HEK293 (cell line): ENCODE measurements at regions not wholly inside any gene's neighbourhood (a gene's known extent, or its start where the extent isn't known, plus 50 kb on each side); places are given as distances from the start of the nearest gene placed in this dataset.

Source experiments
- CTCF ChIA-PET: fragments of 350-600 bp; formaldehyde crosslinking; extraction: SDS; loops from one replicate; lab custom pipeline; 2021; ENCODE audit warnings: antibody characterized with exemption; lab: Yijun Ruan, JAX
- POLR2A ChIA-PET: fragments of 300-600 bp; formaldehyde crosslinking; extraction: SDS; loops from one replicate; lab custom pipeline; 2020; ENCODE audit warnings: antibody characterized with exemption, inconsistent platforms; lab: Yijun Ruan, JAX
- H3K27ac ChIP-seq: fragments of 200-500 bp; sonication (Bioruptor generic); 2 replicates; pipeline ENCODE4 v1.5.1; 2014; ENCODE audit warnings: low read depth, low read length, control low read depth, inconsistent platforms; ENCODE audit errors: extremely low read depth
- H3K36me3 ChIP-seq, 2 experiments: fragments of 200-500 bp in 1 of 2; sonication (Bioruptor generic) in 1 of 2; 1 replicate in 1 of 2; 2 replicates in 1 of 2; pipeline ENCODE4 v1.5.1; 2014 to 2017; ENCODE audit warnings: inconsistent platforms in 2 of 2, low read length in 2 of 2; ENCODE audit not compliant: control insufficient read depth in 2 of 2, insufficient read depth in 1 of 2
- H3K4me1 ChIP-seq: fragments of 200-500 bp; sonication (Bioruptor generic); 2 replicates; pipeline ENCODE4 v1.5.1; 2014; ENCODE audit warnings: mild to moderate bottlenecking, low read length, inconsistent platforms; ENCODE audit not compliant: control insufficient read depth, insufficient read depth
- H3K4me3 ChIP-seq: 2 replicates; pipeline ENCODE4 v1.5.1; 2011; ENCODE audit warnings: low read depth, mild to moderate bottlenecking, control low read depth, low read length, moderate library complexity
- H3K9me3 ChIP-seq: fragments of 200-500 bp; sonication (Bioruptor generic); 2 replicates; pipeline ENCODE4 v1.5.1; 2014; ENCODE audit warnings: low read depth, low read length, inconsistent platforms; ENCODE audit not compliant: control insufficient read depth, insufficient read depth
- HOXA7 ChIP-seq: sonication (generic); formaldehyde crosslinking; IDR thresholded peaks from 2 replicates; pipeline ENCODE4 v1.8.1; 2022; ENCODE audit warnings: missing genetic modification reagents, borderline replicate concordance
- OSR2 ChIP-seq: fragments of 450-650 bp; formaldehyde crosslinking; IDR thresholded peaks from 2 replicates; pipeline ENCODE4 v1.5.1; 2016; ENCODE audit warnings: missing biosample characterization, missing genetic modification characterization
- SALL2 ChIP-seq: fragments of 450-650 bp; formaldehyde crosslinking; IDR thresholded peaks from 2 replicates; pipeline ENCODE4 v1.5.0; 2017; ENCODE audit warnings: missing biosample characterization, mild to moderate bottlenecking, missing genetic modification characterization, borderline replicate concordance
- SETDB1 ChIP-seq: IDR thresholded peaks from one replicate; pipeline ENCODE4 v1.6.1; 2017; ENCODE audit warnings: mild to moderate bottlenecking, low read length, moderate library complexity, mixed read lengths; ENCODE audit not compliant: insufficient read length
- ZBTB1 ChIP-seq: fragments of 450-650 bp; formaldehyde crosslinking; IDR thresholded peaks from 2 replicates; pipeline ENCODE4 v1.5.1; 2016; ENCODE audit warnings: missing biosample characterization, missing genetic modification characterization
- ZBTB20 ChIP-seq: fragments of 450-650 bp; formaldehyde crosslinking; IDR thresholded peaks from 2 replicates; pipeline ENCODE4 v1.5.1; 2016; ENCODE audit warnings: missing biosample characterization, missing genetic modification characterization
- ZNF133 ChIP-seq: fragments of 450-650 bp; formaldehyde crosslinking; IDR thresholded peaks from 2 replicates; pipeline ENCODE4 v1.5.1; 2016; ENCODE audit warnings: missing biosample characterization, missing genetic modification characterization
- ZNF140 ChIP-seq: fragments of 450-650 bp; formaldehyde crosslinking; IDR thresholded peaks from 2 replicates; pipeline ENCODE4 v1.5.1; 2016; ENCODE audit warnings: missing biosample characterization, missing genetic modification characterization
- ZNF16 ChIP-seq: fragments of 450-650 bp; formaldehyde crosslinking; IDR thresholded peaks from 2 replicates; pipeline ENCODE4 v1.5.1; 2016; ENCODE audit warnings: low read depth, missing biosample characterization, missing genetic modification characterization
- ZNF311 ChIP-seq: fragments of 450-650 bp; formaldehyde crosslinking; IDR thresholded peaks from 2 replicates; pipeline ENCODE4 v1.5.1; 2017; ENCODE audit warnings: missing biosample characterization, missing genetic modification characterization, borderline replicate concordance
- ZNF335 ChIP-seq: fragments of 450-650 bp; formaldehyde crosslinking; conservative IDR thresholded peaks from 2 replicates; pipeline ENCODE4 v1.5.1; 2016; ENCODE audit warnings: missing biosample characterization, missing genetic modification characterization
- ZNF350 ChIP-seq: fragments of 450-650 bp; formaldehyde crosslinking; IDR thresholded peaks from 2 replicates; pipeline ENCODE4 v1.5.0; 2017; ENCODE audit warnings: missing biosample characterization, mild to moderate bottlenecking, missing genetic modification characterization
- ZNF391 ChIP-seq: fragments of 450-650 bp; formaldehyde crosslinking; IDR thresholded peaks from 2 replicates; pipeline ENCODE4 v1.5.1; 2016; ENCODE audit warnings: low read depth, missing biosample characterization, missing genetic modification characterization, borderline replicate concordance
- ZNF426 ChIP-seq: fragments of 450-650 bp; formaldehyde crosslinking; IDR thresholded peaks from 2 replicates; pipeline ENCODE4 v1.5.1; 2017; ENCODE audit warnings: missing biosample characterization, missing genetic modification characterization, mild to moderate bottlenecking, inconsistent platforms, moderate library complexity
- ZNF433 ChIP-seq: fragments of 450-650 bp; formaldehyde crosslinking; IDR thresholded peaks from 2 replicates; pipeline ENCODE4 v1.5.1; 2016; ENCODE audit warnings: missing biosample characterization, missing genetic modification characterization, low read depth
- ZNF521 ChIP-seq: fragments of 450-650 bp; formaldehyde crosslinking; IDR thresholded peaks from 2 replicates; pipeline ENCODE4 v1.5.1; 2017; ENCODE audit warnings: missing biosample characterization, mild to moderate bottlenecking, missing genetic modification characterization
- ZNF530 ChIP-seq: fragments of 450-650 bp; formaldehyde crosslinking; IDR thresholded peaks from 2 replicates; pipeline ENCODE4 v1.5.1; 2016; ENCODE audit warnings: low read depth, missing biosample characterization, missing genetic modification characterization
- ZNF560 ChIP-seq: fragments of 450-650 bp; formaldehyde crosslinking; IDR thresholded peaks from 2 replicates; pipeline ENCODE4 v1.5.1; 2017; ENCODE audit warnings: missing biosample characterization, missing genetic modification characterization, borderline replicate concordance
- ZNF777 ChIP-seq: fragments of 450-650 bp; formaldehyde crosslinking; IDR thresholded peaks from 2 replicates; pipeline ENCODE4 v1.5.1; 2017; ENCODE audit warnings: missing biosample characterization, missing genetic modification characterization, borderline replicate concordance
- ZXDB ChIP-seq: fragments of 450-650 bp; formaldehyde crosslinking; IDR thresholded peaks from 2 replicates; pipeline ENCODE4 v1.5.1; 2016; ENCODE audit warnings: missing biosample characterization, missing genetic modification characterization
- TF ChIP-seq, protein P1 (sequence below): fragments of 450-650 bp; formaldehyde crosslinking; IDR thresholded peaks from 2 replicates; pipeline ENCODE4 v1.5.1; 2017; ENCODE audit warnings: missing biosample characterization, missing genetic modification characterization
- TF ChIP-seq, protein P2 (sequence below): fragments of 450-650 bp; formaldehyde crosslinking; IDR thresholded peaks from 2 replicates; pipeline ENCODE4 v1.5.1; 2016; ENCODE audit warnings: missing biosample characterization, missing genetic modification characterization
- TF ChIP-seq, protein P3 (sequence below): fragments of 450-650 bp; formaldehyde crosslinking; IDR thresholded peaks from 2 replicates; pipeline ENCODE4 v1.5.1; 2016; ENCODE audit warnings: missing biosample characterization, missing genetic modification characterization
- TF ChIP-seq, protein P4 (sequence below): fragments of 450-650 bp; formaldehyde crosslinking; IDR thresholded peaks from 2 replicates; pipeline ENCODE4 v1.5.1; 2016; ENCODE audit warnings: missing biosample characterization, missing genetic modification characterization
- TF ChIP-seq, protein P5 (sequence below): fragments of 450-650 bp; IDR thresholded peaks from 2 replicates; pipeline ENCODE4 v1.5.1; 2018; ENCODE audit warnings: missing biosample characterization, missing genetic modification characterization
- TF ChIP-seq, protein P6 (sequence below): IDR thresholded peaks from 2 replicates; pipeline ENCODE4 v1.6.1; 2011; ENCODE audit warnings: mild to moderate bottlenecking, low read depth, low read length, borderline replicate concordance
- TF ChIP-seq, protein P7 (sequence below): fragments of 450-650 bp; formaldehyde crosslinking; IDR thresholded peaks from 2 replicates; pipeline ENCODE4 v1.5.1; 2016; ENCODE audit warnings: missing biosample characterization, missing genetic modification characterization
- TF ChIP-seq, protein P8 (sequence below): fragments of 450-650 bp; formaldehyde crosslinking; IDR thresholded peaks from 2 replicates; pipeline ENCODE4 v1.5.1; 2017; ENCODE audit warnings: missing biosample characterization, missing genetic modification characterization

DNA sequence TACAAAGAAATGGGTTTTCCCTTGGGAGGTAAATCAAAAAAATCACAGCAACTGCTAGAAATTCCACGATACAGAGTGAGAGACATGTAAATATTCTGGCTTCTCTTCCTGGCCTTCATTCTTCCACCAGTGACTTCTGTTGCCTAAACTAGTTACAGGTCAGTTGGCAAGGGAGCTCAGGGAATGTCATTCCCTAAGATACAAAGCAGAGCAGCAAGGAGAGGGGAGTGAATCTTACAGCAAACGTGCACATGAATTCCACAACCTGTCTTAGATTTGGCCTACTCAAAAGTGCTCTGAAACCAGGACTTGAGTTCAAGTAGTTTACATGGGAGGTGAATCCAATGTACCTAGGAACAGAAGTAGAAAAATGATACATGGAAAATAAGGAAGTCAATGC, 445.3 kb upstream of the LRRC7 start:
- no peaks in the 10 kb centered on the region for H3K9me3 ChIP-seq

DNA sequence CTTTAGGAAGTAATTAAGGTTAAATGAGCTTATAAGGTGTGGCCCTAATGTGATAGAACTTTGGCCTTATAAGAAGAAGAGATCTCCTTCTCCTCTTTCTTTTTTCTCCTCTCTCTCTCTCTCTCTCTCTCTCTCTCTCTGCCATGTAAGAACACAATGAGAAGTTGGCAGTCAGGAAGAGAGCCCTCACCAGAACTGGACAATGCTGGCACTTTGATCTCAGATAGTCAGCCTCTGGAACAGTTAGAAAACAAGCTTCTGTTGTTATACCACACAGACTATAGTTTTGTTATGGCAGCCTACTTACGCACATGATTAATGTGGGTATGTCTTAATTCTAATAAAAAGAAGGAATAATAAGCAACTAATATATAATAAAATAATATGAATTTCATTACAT, 444.2 kb upstream of the LRRC7 start:
- Histone ChIP-seq H3K4me3 (no peak overlapping the region), H3K36me3 (no peaks in the 10 kb centered on the region), H3K4me1 (no peaks in the 10 kb centered on the region), H3K9me3 (no peaks in the 10 kb centered on the region), H3K27ac (no peak overlapping the region)
- ChIA-PET POLR2A (no interaction called here), CTCF (no interaction called here)
- TF ChIP-seq ZBTB20 (tag by site-specific recombination) = no peak
- TF ChIP-seq, protein P1, sequence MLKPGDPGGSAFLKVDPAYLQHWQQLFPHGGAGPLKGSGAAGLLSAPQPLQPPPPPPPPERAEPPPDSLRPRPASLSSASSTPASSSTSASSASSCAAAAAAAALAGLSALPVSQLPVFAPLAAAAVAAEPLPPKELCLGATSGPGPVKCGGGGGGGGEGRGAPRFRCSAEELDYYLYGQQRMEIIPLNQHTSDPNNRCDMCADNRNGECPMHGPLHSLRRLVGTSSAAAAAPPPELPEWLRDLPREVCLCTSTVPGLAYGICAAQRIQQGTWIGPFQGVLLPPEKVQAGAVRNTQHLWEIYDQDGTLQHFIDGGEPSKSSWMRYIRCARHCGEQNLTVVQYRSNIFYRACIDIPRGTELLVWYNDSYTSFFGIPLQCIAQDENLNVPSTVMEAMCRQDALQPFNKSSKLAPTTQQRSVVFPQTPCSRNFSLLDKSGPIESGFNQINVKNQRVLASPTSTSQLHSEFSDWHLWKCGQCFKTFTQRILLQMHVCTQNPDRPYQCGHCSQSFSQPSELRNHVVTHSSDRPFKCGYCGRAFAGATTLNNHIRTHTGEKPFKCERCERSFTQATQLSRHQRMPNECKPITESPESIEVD = no peak
- TF ChIP-seq, protein P2, sequence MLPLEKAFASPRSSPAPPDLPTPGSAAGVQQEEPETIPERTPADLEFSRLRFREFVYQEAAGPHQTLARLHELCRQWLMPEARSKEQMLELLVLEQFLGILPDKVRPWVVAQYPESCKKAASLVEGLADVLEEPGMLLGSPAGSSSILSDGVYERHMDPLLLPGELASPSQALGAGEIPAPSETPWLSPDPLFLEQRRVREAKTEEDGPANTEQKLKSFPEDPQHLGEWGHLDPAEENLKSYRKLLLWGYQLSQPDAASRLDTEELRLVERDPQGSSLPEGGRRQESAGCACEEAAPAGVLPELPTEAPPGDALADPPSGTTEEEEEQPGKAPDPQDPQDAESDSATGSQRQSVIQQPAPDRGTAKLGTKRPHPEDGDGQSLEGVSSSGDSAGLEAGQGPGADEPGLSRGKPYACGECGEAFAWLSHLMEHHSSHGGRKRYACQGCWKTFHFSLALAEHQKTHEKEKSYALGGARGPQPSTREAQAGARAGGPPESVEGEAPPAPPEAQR (tag by site-specific recombination) = no peak
- TF ChIP-seq ZNF777 (tag by site-specific recombination) = no peak
- no peak for TF ChIP-seq SALL2
- TF ChIP-seq ZNF133 (tag by site-specific recombination) = no peak
- TF ChIP-seq, protein P3, sequence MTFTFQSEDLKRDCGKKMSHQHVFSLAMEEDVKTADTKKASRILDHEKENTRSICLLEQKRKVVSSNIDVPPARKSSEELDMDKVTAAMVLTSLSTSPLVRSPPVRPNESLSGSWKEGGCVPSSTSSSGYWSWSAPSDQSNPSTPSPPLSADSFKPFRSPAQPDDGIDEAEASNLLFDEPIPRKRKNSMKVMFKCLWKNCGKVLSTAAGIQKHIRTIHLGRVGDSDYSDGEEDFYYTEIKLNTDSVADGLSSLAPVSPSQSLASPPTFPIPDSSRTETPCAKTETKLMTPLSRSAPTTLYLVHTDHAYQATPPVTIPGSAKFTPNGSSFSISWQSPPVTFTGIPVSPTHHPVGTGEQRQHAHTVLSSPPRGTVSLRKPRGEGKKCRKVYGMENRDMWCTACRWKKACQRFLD (tag by site-specific recombination) = no peak
- no peak for TF ChIP-seq ZNF391 (tag by site-specific recombination)
- TF ChIP-seq, protein P4, sequence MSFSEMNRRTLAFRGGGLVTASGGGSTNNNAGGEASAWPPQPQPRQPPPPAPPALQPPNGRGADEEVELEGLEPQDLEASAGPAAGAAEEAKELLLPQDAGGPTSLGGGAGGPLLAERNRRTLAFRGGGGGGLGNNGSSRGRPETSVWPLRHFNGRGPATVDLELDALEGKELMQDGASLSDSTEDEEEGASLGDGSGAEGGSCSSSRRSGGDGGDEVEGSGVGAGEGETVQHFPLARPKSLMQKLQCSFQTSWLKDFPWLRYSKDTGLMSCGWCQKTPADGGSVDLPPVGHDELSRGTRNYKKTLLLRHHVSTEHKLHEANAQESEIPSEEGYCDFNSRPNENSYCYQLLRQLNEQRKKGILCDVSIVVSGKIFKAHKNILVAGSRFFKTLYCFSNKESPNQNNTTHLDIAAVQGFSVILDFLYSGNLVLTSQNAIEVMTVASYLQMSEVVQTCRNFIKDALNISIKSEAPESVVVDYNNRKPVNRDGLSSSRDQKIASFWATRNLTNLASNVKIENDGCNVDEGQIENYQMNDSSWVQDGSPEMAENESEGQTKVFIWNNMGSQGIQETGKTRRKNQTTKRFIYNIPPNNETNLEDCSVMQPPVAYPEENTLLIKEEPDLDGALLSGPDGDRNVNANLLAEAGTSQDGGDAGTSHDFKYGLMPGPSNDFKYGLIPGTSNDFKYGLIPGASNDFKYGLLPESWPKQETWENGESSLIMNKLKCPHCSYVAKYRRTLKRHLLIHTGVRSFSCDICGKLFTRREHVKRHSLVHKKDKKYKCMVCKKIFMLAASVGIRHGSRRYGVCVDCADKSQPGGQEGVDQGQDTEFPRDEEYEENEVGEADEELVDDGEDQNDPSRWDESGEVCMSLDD (tag by site-specific recombination) = no peak
- no peak for TF ChIP-seq ZNF560 (tag by site-specific recombination)
- TF ChIP-seq, protein P5, sequence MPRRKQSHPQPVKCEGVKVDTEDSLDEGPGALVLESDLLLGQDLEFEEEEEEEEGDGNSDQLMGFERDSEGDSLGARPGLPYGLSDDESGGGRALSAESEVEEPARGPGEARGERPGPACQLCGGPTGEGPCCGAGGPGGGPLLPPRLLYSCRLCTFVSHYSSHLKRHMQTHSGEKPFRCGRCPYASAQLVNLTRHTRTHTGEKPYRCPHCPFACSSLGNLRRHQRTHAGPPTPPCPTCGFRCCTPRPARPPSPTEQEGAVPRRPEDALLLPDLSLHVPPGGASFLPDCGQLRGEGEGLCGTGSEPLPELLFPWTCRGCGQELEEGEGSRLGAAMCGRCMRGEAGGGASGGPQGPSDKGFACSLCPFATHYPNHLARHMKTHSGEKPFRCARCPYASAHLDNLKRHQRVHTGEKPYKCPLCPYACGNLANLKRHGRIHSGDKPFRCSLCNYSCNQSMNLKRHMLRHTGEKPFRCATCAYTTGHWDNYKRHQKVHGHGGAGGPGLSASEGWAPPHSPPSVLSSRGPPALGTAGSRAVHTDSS = no peak
- no peak for TF ChIP-seq HOXA7

More for the DNA sequence above, 445.3 kb upstream of the LRRC7 start:
- CTCF ChIA-PET = no interaction called here
- TF ChIP-seq, protein P6, sequence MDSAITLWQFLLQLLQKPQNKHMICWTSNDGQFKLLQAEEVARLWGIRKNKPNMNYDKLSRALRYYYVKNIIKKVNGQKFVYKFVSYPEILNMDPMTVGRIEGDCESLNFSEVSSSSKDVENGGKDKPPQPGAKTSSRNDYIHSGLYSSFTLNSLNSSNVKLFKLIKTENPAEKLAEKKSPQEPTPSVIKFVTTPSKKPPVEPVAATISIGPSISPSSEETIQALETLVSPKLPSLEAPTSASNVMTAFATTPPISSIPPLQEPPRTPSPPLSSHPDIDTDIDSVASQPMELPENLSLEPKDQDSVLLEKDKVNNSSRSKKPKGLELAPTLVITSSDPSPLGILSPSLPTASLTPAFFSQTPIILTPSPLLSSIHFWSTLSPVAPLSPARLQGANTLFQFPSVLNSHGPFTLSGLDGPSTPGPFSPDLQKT = no peak
- no peak for TF ChIP-seq ZNF311 (tag by site-specific recombination)
- no peak for TF ChIP-seq ZNF433 (tag by site-specific recombination)
- TF ChIP-seq ZNF521 (tag by site-specific recombination) = no peak
- TF ChIP-seq ZNF350 (tag by site-specific recombination) = no peak
- TF ChIP-seq ZNF140 (tag by site-specific recombination) = no peak
- no peak for TF ChIP-seq OSR2 (tag by site-specific recombination)
- TF ChIP-seq ZBTB1 (tag by site-specific recombination) = no peak
- no peak for TF ChIP-seq ZXDB
- TF ChIP-seq ZNF426 (tag by site-specific recombination) = no peak
- TF ChIP-seq SETDB1 = no peak
- TF ChIP-seq ZNF16 (tag by site-specific recombination) = no peak
- TF ChIP-seq ZNF530 (tag by site-specific recombination) = no peak
- TF ChIP-seq, protein P7, sequence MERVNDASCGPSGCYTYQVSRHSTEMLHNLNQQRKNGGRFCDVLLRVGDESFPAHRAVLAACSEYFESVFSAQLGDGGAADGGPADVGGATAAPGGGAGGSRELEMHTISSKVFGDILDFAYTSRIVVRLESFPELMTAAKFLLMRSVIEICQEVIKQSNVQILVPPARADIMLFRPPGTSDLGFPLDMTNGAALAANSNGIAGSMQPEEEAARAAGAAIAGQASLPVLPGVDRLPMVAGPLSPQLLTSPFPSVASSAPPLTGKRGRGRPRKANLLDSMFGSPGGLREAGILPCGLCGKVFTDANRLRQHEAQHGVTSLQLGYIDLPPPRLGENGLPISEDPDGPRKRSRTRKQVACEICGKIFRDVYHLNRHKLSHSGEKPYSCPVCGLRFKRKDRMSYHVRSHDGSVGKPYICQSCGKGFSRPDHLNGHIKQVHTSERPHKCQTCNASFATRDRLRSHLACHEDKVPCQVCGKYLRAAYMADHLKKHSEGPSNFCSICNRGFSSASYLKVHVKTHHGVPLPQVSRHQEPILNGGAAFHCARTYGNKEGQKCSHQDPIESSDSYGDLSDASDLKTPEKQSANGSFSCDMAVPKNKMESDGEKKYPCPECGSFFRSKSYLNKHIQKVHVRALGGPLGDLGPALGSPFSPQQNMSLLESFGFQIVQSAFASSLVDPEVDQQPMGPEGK (tag by site-specific recombination) = no peak
- no peak for TF ChIP-seq ZNF335
- TF ChIP-seq, protein P8, sequence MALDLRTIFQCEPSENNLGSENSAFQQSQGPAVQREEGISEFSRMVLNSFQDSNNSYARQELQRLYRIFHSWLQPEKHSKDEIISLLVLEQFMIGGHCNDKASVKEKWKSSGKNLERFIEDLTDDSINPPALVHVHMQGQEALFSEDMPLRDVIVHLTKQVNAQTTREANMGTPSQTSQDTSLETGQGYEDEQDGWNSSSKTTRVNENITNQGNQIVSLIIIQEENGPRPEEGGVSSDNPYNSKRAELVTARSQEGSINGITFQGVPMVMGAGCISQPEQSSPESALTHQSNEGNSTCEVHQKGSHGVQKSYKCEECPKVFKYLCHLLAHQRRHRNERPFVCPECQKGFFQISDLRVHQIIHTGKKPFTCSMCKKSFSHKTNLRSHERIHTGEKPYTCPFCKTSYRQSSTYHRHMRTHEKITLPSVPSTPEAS (tag by site-specific recombination) = no peak
- Histone ChIP-seq H3K4me3 (no peak overlapping the region), H3K27ac (no peak overlapping the region), H3K4me1 (no peaks in the 10 kb centered on the region), H3K36me3 (no peaks in the 10 kb centered on the region)
- POLR2A ChIA-PET = no interaction called here
